H9 (cell line): ENCODE measurements at regions not wholly inside any gene's neighbourhood (a gene's known extent, or its start where the extent isn't known, plus 50 kb on each side); places are given as distances from the start of the nearest gene placed in this dataset.

Experiments used
- DNase-seq: peaks from one replicate; pipeline ENCODE4 v3.0.0-alpha.2; 2017
- H2AFZ ChIP-seq: one replicate; pipeline ENCODE4 v1.6.1; 2013; ENCODE audit warnings: mild to moderate bottlenecking, low read length, control low read depth, moderate library complexity
- H2AK5ac ChIP-seq: 2 replicates; pipeline ENCODE4 v1.6.1; 2013; ENCODE audit warnings: low read length, control low read depth, mixed read lengths; ENCODE audit not compliant: insufficient read length
- H2BK120ac ChIP-seq: one replicate; pipeline ENCODE4 v1.6.1; 2013; ENCODE audit warnings: low read depth, mild to moderate bottlenecking, low read length, control low read depth, inconsistent platforms; ENCODE audit not compliant: poor library complexity, severe bottlenecking
- H2BK12ac ChIP-seq: 2 replicates; pipeline ENCODE4 v1.6.1; 2013; ENCODE audit warnings: low read length, control low read depth, mixed read lengths, low read depth; ENCODE audit not compliant: insufficient read length
- H2BK15ac ChIP-seq: 2 replicates; pipeline ENCODE4 v1.6.1; 2013; ENCODE audit warnings: low read depth, low read length, control low read depth
- H2BK20ac ChIP-seq: one replicate; pipeline ENCODE4 v1.6.1; 2013; ENCODE audit warnings: low read depth, mild to moderate bottlenecking, low read length, control low read depth, inconsistent platforms; ENCODE audit not compliant: poor library complexity, severe bottlenecking
- H2BK5ac ChIP-seq: 2 replicates; pipeline ENCODE4 v1.6.1; 2013; ENCODE audit warnings: low read length, control low read depth, mixed read lengths; ENCODE audit not compliant: insufficient read length
- H3K14ac ChIP-seq: 2 replicates; pipeline ENCODE4 v1.6.1; 2013; ENCODE audit warnings: low read length, control low read depth; ENCODE audit not compliant: insufficient read depth
- H3K18ac ChIP-seq: 2 replicates; pipeline ENCODE4 v1.6.1; 2013; ENCODE audit warnings: low read depth, mild to moderate bottlenecking, mixed read lengths, low read length, control low read depth; ENCODE audit not compliant: insufficient read length
- H3K23ac ChIP-seq: 2 replicates; pipeline ENCODE4 v1.6.1; 2013; ENCODE audit warnings: low read length, control low read depth, mixed read lengths, low read depth; ENCODE audit not compliant: insufficient read length
- H3K23me2 ChIP-seq: 2 replicates; pipeline ENCODE4 v1.6.1; 2013; ENCODE audit warnings: low read depth, mild to moderate bottlenecking, mixed read lengths, low read length, control low read depth; ENCODE audit not compliant: insufficient read length, poor library complexity, severe bottlenecking
- H3K27ac ChIP-seq: 2 replicates; pipeline ENCODE4 v1.5.1; 2013; ENCODE audit warnings: low read length, control low read depth, mixed read lengths, low read depth; ENCODE audit not compliant: insufficient read length
- H3K27me3 ChIP-seq: 2 replicates; pipeline ENCODE4 v1.6.1; 2013; ENCODE audit warnings: low read length, control low read depth, inconsistent platforms; ENCODE audit not compliant: insufficient read depth
- H3K4ac ChIP-seq: 2 replicates; pipeline ENCODE4 v1.6.1; 2013; ENCODE audit warnings: low read depth, mild to moderate bottlenecking, control low read depth, inconsistent platforms, low read length, moderate library complexity
- H3K4me1 ChIP-seq: 2 replicates; pipeline ENCODE4 v1.6.1; 2013; ENCODE audit warnings: low read length, control low read depth, inconsistent platforms; ENCODE audit not compliant: insufficient read depth
- H3K4me2 ChIP-seq: 2 replicates; pipeline ENCODE4 v1.6.1; 2013; ENCODE audit warnings: low read length, control low read depth, mixed read lengths; ENCODE audit not compliant: insufficient read length, insufficient read depth
- H3K56ac ChIP-seq: 2 replicates; pipeline ENCODE4 v1.6.1; 2013; ENCODE audit warnings: low read depth, mild to moderate bottlenecking, mixed read lengths, low read length, control low read depth; ENCODE audit not compliant: insufficient read length
- H3K79me1 ChIP-seq: 2 replicates; pipeline ENCODE4 v1.6.1; 2013; ENCODE audit warnings: low read depth, mild to moderate bottlenecking, moderate library complexity, low read length, control low read depth, inconsistent platforms; ENCODE audit not compliant: insufficient read depth, poor library complexity, severe bottlenecking
- H3K79me2 ChIP-seq: 2 replicates; pipeline ENCODE4 v1.6.1; 2013; ENCODE audit warnings: low read length, control low read depth, inconsistent platforms; ENCODE audit not compliant: insufficient read depth
- H3K9ac ChIP-seq: 2 replicates; pipeline ENCODE4 v1.6.1; 2013; ENCODE audit warnings: low read length, control low read depth, mixed read lengths; ENCODE audit not compliant: insufficient read length; ENCODE audit errors: extremely low read depth
- H3K9me3 ChIP-seq: one replicate; pipeline ENCODE4 v1.6.1; 2013; ENCODE audit warnings: low read depth, low read length, inconsistent platforms; ENCODE audit not compliant: control insufficient read depth
- H3T11ph ChIP-seq: one replicate; pipeline ENCODE4 v1.6.1; 2013; ENCODE audit warnings: mild to moderate bottlenecking, low read length, control low read depth, inconsistent platforms
- H4K20me1 ChIP-seq: one replicate; pipeline ENCODE4 v1.6.1; 2013; ENCODE audit not compliant: control insufficient read depth, insufficient read length, insufficient read depth
- H4K5ac ChIP-seq: 2 replicates; pipeline ENCODE4 v1.6.1; 2013; ENCODE audit warnings: low read depth, mild to moderate bottlenecking, mixed read lengths, low read length, control low read depth; ENCODE audit not compliant: insufficient read length
- H4K8ac ChIP-seq: replicated peaks from 2 replicates; pipeline ENCODE4 v1.6.1; 2013; ENCODE audit warnings: low read length, control low read depth, mixed read lengths, low read depth; ENCODE audit not compliant: insufficient read length
- H4K91ac ChIP-seq: 2 replicates; pipeline ENCODE4 v1.6.1; 2013; ENCODE audit warnings: low read depth, mild to moderate bottlenecking, moderate library complexity, mixed read lengths, low read length, control low read depth; ENCODE audit not compliant: insufficient read length
- H3K27ac Mint-ChIP-seq, 3 experiments: 2 replicates in 2 of 3; 3 replicates in 1 of 3; pipeline ENCODE4 v1.8.0; 2020 to 2021; ENCODE audit warnings: mixed read lengths in 3 of 3, mild to moderate bottlenecking in 1 of 3, moderate library complexity in 1 of 3
- H3K27me3 Mint-ChIP-seq: 2 replicates; pipeline ENCODE4 v1.8.0; 2021; ENCODE audit warnings: low read depth, mild to moderate bottlenecking, moderate library complexity, mixed read lengths
- H3K36me3 Mint-ChIP-seq, 3 experiments: 2 replicates in 2 of 3; 3 replicates in 1 of 3; pipeline ENCODE4 v1.8.0; 2020 to 2021; ENCODE audit warnings: low read depth in 3 of 3, mixed read lengths in 3 of 3; ENCODE audit not compliant: insufficient read depth in 1 of 3
- H3K4me1 Mint-ChIP-seq, 2 experiments: 2 replicates each; pipeline ENCODE4 v1.8.0; 2020; ENCODE audit warnings: mixed read lengths in 2 of 2
- H3K4me3 Mint-ChIP-seq, 2 experiments: 2 replicates in 1 of 2; 3 replicates in 1 of 2; pipeline ENCODE4 v1.8.0; 2020 to 2021; ENCODE audit warnings: mild to moderate bottlenecking in 2 of 2, mixed read lengths in 2 of 2, moderate library complexity in 1 of 2
- H3K9me3 Mint-ChIP-seq, 2 experiments: 2 replicates in 1 of 2; 3 replicates in 1 of 2; pipeline ENCODE4 v1.8.0; 2020; ENCODE audit warnings: mild to moderate bottlenecking in 2 of 2, mixed read lengths in 2 of 2, moderate library complexity in 1 of 2
- WGBS: extraction: QIAGEN DNeasy Blood & Tissue Kit; methylation state at CpG from one replicate; pipeline ENCODE4 v1.1.7; 2013; ENCODE audit warnings: missing lambda C conversion rate, low lambda C conversion rate, mixed read lengths; ENCODE audit not compliant: insufficient read length; ENCODE audit errors: extremely low coverage; 5-methylcytosine and 5-hydroxymethylcytosine counted together
- TF ChIP-seq, protein P1 (sequence below): fragments of 200-600 bp; sonication (generic); conservative IDR thresholded peaks from 3 replicates; pipeline ENCODE4 v1.8.0; 2021; ENCODE audit warnings: antibody characterized with exemption, mild to moderate bottlenecking

DNA sequence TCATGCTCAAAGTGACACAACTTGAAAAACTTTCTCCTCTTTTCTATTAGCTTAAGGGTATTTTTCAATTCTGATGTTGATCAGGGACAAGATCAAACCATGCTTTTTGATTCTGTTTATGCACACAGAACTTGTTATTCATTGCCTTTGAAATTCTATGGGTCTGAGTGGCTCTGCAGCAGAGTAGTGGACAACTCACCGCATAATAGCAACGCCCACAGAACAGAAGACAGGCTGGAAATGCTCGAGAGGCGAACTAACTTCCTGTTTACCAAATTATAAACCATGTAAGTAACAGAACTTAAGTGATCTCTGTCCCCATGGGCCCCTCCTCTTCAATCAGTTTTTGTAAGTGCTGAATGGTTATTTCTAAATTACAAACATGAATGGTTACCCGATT is 131.2 kb downstream of the CBLN2 start:
- Histone ChIP-seq H3K18ac (no peak overlapping the region), H3K79me2 (no peaks in the 10 kb centered on the region), H3T11ph (no peak overlapping the region), H3K4ac (no peak overlapping the region), H3K9me3 (no peaks in the 10 kb centered on the region), H3K56ac (no peak overlapping the region), H3K79me1 (no peaks in the 10 kb centered on the region), H3K4me2 (no peak overlapping the region), H2AFZ (no peak overlapping the region), H2BK120ac (no peak overlapping the region), H3K14ac (no peak overlapping the region), H4K20me1 (no peaks in the 10 kb centered on the region), H3K27ac (no peak overlapping the region), H2BK15ac (no peak overlapping the region), H2BK12ac (no peak overlapping the region), H2BK20ac (no peak overlapping the region), H4K8ac (no peak overlapping the region), H3K23ac (no peak overlapping the region), H2AK5ac (no peak overlapping the region), H2BK5ac (no peak overlapping the region), H4K91ac (no peak overlapping the region), H4K5ac (no peak overlapping the region), H3K23me2 (no peaks in the 10 kb centered on the region), H3K9ac (no peak overlapping the region), H3K27me3 (no peaks in the 10 kb centered on the region), H3K4me1 (no peaks in the 10 kb centered on the region)
- peaks cover 11% of the 10 kb centered on the region for H3K27me3 Mint-ChIP-seq
- H3K36me3 Mint-ChIP-seq, result peaks cover 0 to 4% (median 1%) of the 10 kb centered on the region in 3 experiments; a peak in 1 of 7 replicates
- H3K9me3 Mint-ChIP-seq, result peaks cover 2 to 6% of the 10 kb centered on the region in 2 experiments; a peak in 3 of 5 replicates
- TF ChIP-seq, protein P1, sequence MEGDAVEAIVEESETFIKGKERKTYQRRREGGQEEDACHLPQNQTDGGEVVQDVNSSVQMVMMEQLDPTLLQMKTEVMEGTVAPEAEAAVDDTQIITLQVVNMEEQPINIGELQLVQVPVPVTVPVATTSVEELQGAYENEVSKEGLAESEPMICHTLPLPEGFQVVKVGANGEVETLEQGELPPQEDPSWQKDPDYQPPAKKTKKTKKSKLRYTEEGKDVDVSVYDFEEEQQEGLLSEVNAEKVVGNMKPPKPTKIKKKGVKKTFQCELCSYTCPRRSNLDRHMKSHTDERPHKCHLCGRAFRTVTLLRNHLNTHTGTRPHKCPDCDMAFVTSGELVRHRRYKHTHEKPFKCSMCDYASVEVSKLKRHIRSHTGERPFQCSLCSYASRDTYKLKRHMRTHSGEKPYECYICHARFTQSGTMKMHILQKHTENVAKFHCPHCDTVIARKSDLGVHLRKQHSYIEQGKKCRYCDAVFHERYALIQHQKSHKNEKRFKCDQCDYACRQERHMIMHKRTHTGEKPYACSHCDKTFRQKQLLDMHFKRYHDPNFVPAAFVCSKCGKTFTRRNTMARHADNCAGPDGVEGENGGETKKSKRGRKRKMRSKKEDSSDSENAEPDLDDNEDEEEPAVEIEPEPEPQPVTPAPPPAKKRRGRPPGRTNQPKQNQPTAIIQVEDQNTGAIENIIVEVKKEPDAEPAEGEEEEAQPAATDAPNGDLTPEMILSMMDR, result no peak
- DNase-seq, result no peak
- no CpG with 5 or more reads among the region's 5 CpGs for WGBS
- H3K4me1 Mint-ChIP-seq, result no peaks in the 10 kb centered on the region
- H3K27ac Mint-ChIP-seq, result no peak overlapping the region
- no peak overlapping the region for H3K4me3 Mint-ChIP-seq
